Uterus (tissue), 2 donors: ENCODE measurements at regions not wholly inside any gene's neighbourhood (a gene's known extent, or its start where the extent isn't known, plus 50 kb on each side); places are given as distances from the start of the nearest gene placed in this dataset.

ENCODE experiments used
- CTCF ChIP-seq, 4 experiments: fragments of 200-600 bp in 2 of 4; fragments of 450-650 bp in 2 of 4; sonication (generic) in 2 of 4; IDR thresholded peaks; one replicate each; pipeline ENCODE4 v1.5.1; 2016 to 2019; ENCODE audit warnings: antibody characterized with exemption in 4 of 4, mild to moderate bottlenecking in 2 of 4, moderate library complexity in 1 of 4
- POLR2A ChIP-seq, 2 donors: fragments of 450-650 bp; IDR thresholded peaks; one replicate each; pipeline ENCODE4 v1.6.1; 2016; ENCODE audit warnings: antibody characterized with exemption in 2 of 2, mild to moderate bottlenecking in 1 of 2, moderate library complexity in 1 of 2

- TF ChIP-seq CTCF (IDR thresholded peaks at IDR 0.05) (no peak), POLR2A (IDR thresholded peaks at IDR 0.05) (no peak)
Measured at GRCh38 chr14:62101189-62101588, 339.0 kb downstream of the SNAPC1 start.
